ENCODE measurements at regions not wholly inside any gene's neighbourhood (a gene's known extent, or its start where the extent isn't known, plus 50 kb on each side); places are given as distances from the start of the nearest gene placed in this dataset.

- Histone ChIP-seq H3K36me3 (ENCODE audit: control insufficient read depth, low read length) (no peaks in the 10 kb centered on the region), H3K4me3 (ENCODE audit: low read length) (no peak overlapping the region), H4K20me1 (ENCODE audit: control insufficient read depth, insufficient read depth, low read depth, low read length) (no peaks in the 10 kb centered on the region), H3K27ac (ENCODE audit: low read depth, low read length) (no peak overlapping the region), H3K9me2 (replicated peaks; ENCODE audit: control insufficient read depth, low read length) (no peaks in the 10 kb centered on the region), H3K4me1 (ENCODE audit: control insufficient read depth, low read length) (no peaks in the 10 kb centered on the region), H3K27me3 (ENCODE audit: control insufficient read depth, low read length) (no peaks in the 10 kb centered on the region), H3K79me2 (ENCODE audit: control insufficient read depth, low read length) (no peaks in the 10 kb centered on the region), H3K4me2 (ENCODE audit: low read length) (no peak overlapping the region), H3F3A (ENCODE audit: control insufficient read depth, insufficient read depth) (no peaks in the 10 kb centered on the region), H3K9me3 (ENCODE audit: control insufficient read depth, insufficient read depth, low read length) (no peaks in the 10 kb centered on the region)
- no peak for TF ChIP-seq EZH2phosphoT487 (IDR thresholded peaks at IDR 0.05; ENCODE audit: borderline replicate concordance, low read length)
- TF ChIP-seq CTCF (IDR thresholded peaks at IDR 0.05; ENCODE audit: low read depth, low read length, poor library complexity, severe bottlenecking): peak; percentile 63
Measured at GRCh38 chr16:49183911-49184310, 97.7 kb downstream of the CBLN1 start.

GRCh38 chr16:49181791-49182518, 99.7 kb downstream of the CBLN1 start:
- H3K27ac ChIP-seq (ENCODE audit: low read depth, low read length): no peak overlapping the region
- H3K4me2 ChIP-seq (ENCODE audit: low read length): no peak overlapping the region
- H3K79me2 ChIP-seq (ENCODE audit: control insufficient read depth, low read length): no peaks in the 10 kb centered on the region
- H3K9me2 ChIP-seq (replicated peaks; ENCODE audit: control insufficient read depth, low read length): no peaks in the 10 kb centered on the region
- no peaks in the 10 kb centered on the region for H3K27me3 ChIP-seq (ENCODE audit: control insufficient read depth, low read length)
- H3K4me1 ChIP-seq (ENCODE audit: control insufficient read depth, low read length): no peaks in the 10 kb centered on the region
- H3K36me3 ChIP-seq (ENCODE audit: control insufficient read depth, low read length): no peaks in the 10 kb centered on the region
- no peak overlapping the region for H3K4me3 ChIP-seq (ENCODE audit: low read length)
- TF ChIP-seq CTCF (IDR thresholded peaks at IDR 0.05; ENCODE audit: low read depth, low read length, poor library complexity, severe bottlenecking) (no peak), EZH2phosphoT487 (IDR thresholded peaks at IDR 0.05; ENCODE audit: borderline replicate concordance, low read length) (no peak)
- no peaks in the 10 kb centered on the region for H3K9me3 ChIP-seq (ENCODE audit: control insufficient read depth, insufficient read depth, low read length)
- no peaks in the 10 kb centered on the region for H3F3A ChIP-seq (ENCODE audit: control insufficient read depth, insufficient read depth)
- no peaks in the 10 kb centered on the region for H4K20me1 ChIP-seq (ENCODE audit: control insufficient read depth, insufficient read depth, low read depth, low read length)

GRCh38 chr16:49179714-49180330, 101.8 kb downstream of the CBLN1 start:
- Histone ChIP-seq H3K9me2 (replicated peaks; ENCODE audit: control insufficient read depth, low read length) (no peaks in the 10 kb centered on the region), H3K4me1 (ENCODE audit: control insufficient read depth, low read length) (no peaks in the 10 kb centered on the region), H3F3A (ENCODE audit: control insufficient read depth, insufficient read depth) (no peaks in the 10 kb centered on the region), H3K4me3 (ENCODE audit: low read length) (no peak overlapping the region), H3K27me3 (ENCODE audit: control insufficient read depth, low read length) (no peaks in the 10 kb centered on the region), H4K20me1 (ENCODE audit: control insufficient read depth, insufficient read depth, low read depth, low read length) (no peaks in the 10 kb centered on the region), H3K79me2 (ENCODE audit: control insufficient read depth, low read length) (no peaks in the 10 kb centered on the region), H3K4me2 (ENCODE audit: low read length) (no peak overlapping the region), H3K36me3 (ENCODE audit: control insufficient read depth, low read length) (no peaks in the 10 kb centered on the region), H3K9me3 (ENCODE audit: control insufficient read depth, insufficient read depth, low read length) (no peaks in the 10 kb centered on the region), H3K27ac (ENCODE audit: low read depth, low read length) (no peak overlapping the region)
- TF ChIP-seq EZH2phosphoT487 (IDR thresholded peaks at IDR 0.05; ENCODE audit: borderline replicate concordance, low read length): no peak
- no peak for TF ChIP-seq CTCF (IDR thresholded peaks at IDR 0.05; ENCODE audit: low read depth, low read length, poor library complexity, severe bottlenecking)
